Mucosa of gallbladder (tissue), 1 donor: ENCODE measurements at regions not wholly inside any gene's neighbourhood (a gene's known extent, or its start where the extent isn't known, plus 50 kb on each side); places are given as distances from the start of the nearest gene placed in this dataset.
"Not testable (repeated sequence)": the region's sequence is repeated elsewhere in the genome, so short reads cannot be mapped to it uniquely, and the experiment has no call there.

Experiments used
- DNase-seq: peaks from one replicate; pipeline ENCODE4 v3.0.0-alpha.2; 2020; ENCODE audit warnings: low spot score
- donor health status: DM: no; HTN: no; CAD: no.

GRCh38 chr18:27581296-27581904 is 396.3 kb upstream of the CHST9 start:
- no peak for DNase-seq

- DNase-seq = no peak
These were observed 394.3 kb upstream of the CHST9 start for GRCh38 chr18:27579364-27579763.

- DNase-seq = no peak
These were observed 392.6 kb upstream of the CHST9 start for GRCh38 chr18:27577752-27578151.

GRCh38 chr18:27577265-27577664 is 392.2 kb upstream of the CHST9 start:
- no peak for DNase-seq

GRCh38 chr18:27567434-27567833 is 382.3 kb upstream of the CHST9 start:
- no peak for DNase-seq

- no peak for DNase-seq
These were observed 379.0 kb upstream of the CHST9 start for GRCh38 chr18:27564066-27564465.

GRCh38 chr18:27558388-27559155 is 373.5 kb upstream of the CHST9 start:
- no peak for DNase-seq

- no peak for DNase-seq
These were observed 371.6 kb upstream of the CHST9 start for GRCh38 chr18:27556741-27557140.

- DNase-seq = no peak
These were observed 364.4 kb upstream of the CHST9 start for GRCh38 chr18:27549335-27550039.

- DNase-seq = no peak
These were observed 361.9 kb upstream of the CHST9 start for GRCh38 chr18:27546991-27547390.

- DNase-seq = no peak
These were observed 359.1 kb upstream of the CHST9 start for GRCh38 chr18:27544206-27544605.

GRCh38 chr18:27541293-27541692 is 356.2 kb upstream of the CHST9 start:
- no peak for DNase-seq

GRCh38 chr18:27540111-27540510 is 355.0 kb upstream of the CHST9 start:
- DNase-seq = no peak

GRCh38 chr18:27528925-27529521 is 343.9 kb upstream of the CHST9 start:
- no peak for DNase-seq

- DNase-seq = no peak
These were observed 342.7 kb upstream of the CHST9 start for GRCh38 chr18:27527856-27528255.

- DNase-seq = no peak
These were observed 335.3 kb upstream of the CHST9 start for GRCh38 chr18:27520401-27520800.

- not testable (repeated sequence) for DNase-seq
These were observed 325.0 kb upstream of the CHST9 start for GRCh38 chr18:27510036-27510633.

- DNase-seq = no peak
These were observed 316.6 kb upstream of the CHST9 start for GRCh38 chr18:27501671-27502070.

GRCh38 chr18:27500531-27500930 is 315.4 kb upstream of the CHST9 start:
- no peak for DNase-seq

- DNase-seq = no peak
These were observed 312.1 kb upstream of the CHST9 start for GRCh38 chr18:27497246-27497645.

- no peak for DNase-seq
These were observed 308.1 kb upstream of the CHST9 start for GRCh38 chr18:27493182-27493581.

GRCh38 chr18:27491772-27492171 is 306.7 kb upstream of the CHST9 start:
- no peak for DNase-seq
